ENCODE measurements at regions not wholly inside any gene's neighbourhood (a gene's known extent, or its start where the extent isn't known, plus 50 kb on each side); places are given as distances from the start of the nearest gene placed in this dataset.
A peak's percentile ranks its signal among the peaks of the same experiment; 100 is the strongest.

- no peak overlapping the region for H3K4me3 ChIP-seq (ENCODE audit: low read depth, low read length)
- TF ChIP-seq, protein P1, sequence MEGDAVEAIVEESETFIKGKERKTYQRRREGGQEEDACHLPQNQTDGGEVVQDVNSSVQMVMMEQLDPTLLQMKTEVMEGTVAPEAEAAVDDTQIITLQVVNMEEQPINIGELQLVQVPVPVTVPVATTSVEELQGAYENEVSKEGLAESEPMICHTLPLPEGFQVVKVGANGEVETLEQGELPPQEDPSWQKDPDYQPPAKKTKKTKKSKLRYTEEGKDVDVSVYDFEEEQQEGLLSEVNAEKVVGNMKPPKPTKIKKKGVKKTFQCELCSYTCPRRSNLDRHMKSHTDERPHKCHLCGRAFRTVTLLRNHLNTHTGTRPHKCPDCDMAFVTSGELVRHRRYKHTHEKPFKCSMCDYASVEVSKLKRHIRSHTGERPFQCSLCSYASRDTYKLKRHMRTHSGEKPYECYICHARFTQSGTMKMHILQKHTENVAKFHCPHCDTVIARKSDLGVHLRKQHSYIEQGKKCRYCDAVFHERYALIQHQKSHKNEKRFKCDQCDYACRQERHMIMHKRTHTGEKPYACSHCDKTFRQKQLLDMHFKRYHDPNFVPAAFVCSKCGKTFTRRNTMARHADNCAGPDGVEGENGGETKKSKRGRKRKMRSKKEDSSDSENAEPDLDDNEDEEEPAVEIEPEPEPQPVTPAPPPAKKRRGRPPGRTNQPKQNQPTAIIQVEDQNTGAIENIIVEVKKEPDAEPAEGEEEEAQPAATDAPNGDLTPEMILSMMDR (conservative IDR thresholded peaks at IDR 0.05; ENCODE audit: low read depth, low read length), result no peak
- DNase-seq (ENCODE audit: low read depth), result no peak
These were observed 127.2 kb upstream of the FER start for GRCh38 chr5:108620516-108620915.

DNA sequence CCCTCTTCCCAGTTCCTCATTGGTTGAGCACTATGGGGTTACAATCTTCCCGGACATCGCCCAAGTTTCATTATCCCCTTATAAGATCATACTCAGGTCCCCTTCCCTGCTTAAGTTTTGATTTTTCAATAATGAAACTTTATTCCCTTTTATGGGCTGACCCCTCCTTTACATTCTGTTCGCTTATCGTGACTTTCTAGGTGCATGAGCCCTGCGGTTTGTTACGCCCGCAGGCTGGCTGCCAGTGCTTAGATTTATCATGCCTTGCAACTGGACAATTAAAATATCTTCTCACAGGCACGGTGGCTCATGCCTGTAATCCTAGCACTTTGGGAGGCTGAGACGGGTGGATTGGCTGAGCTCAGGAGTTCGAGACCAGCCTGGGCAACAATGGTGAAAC, 127.9 kb upstream of the FER start:
- H3K4me3 ChIP-seq (ENCODE audit: low read depth, low read length), result no peak overlapping the region
- no peak for DNase-seq (ENCODE audit: low read depth)
- TF ChIP-seq, protein P1 (conservative IDR thresholded peaks at IDR 0.05; ENCODE audit: low read depth, low read length), result no peak

- H3K4me3 ChIP-seq (ENCODE audit: low read depth, low read length), result no peak overlapping the region
- DNase-seq (ENCODE audit: low read depth), result no peak
- TF ChIP-seq, protein P1 (conservative IDR thresholded peaks at IDR 0.05; ENCODE audit: low read depth, low read length), result no peak
These were observed 129.9 kb upstream of the FER start for GRCh38 chr5:108617467-108618435.

DNA sequence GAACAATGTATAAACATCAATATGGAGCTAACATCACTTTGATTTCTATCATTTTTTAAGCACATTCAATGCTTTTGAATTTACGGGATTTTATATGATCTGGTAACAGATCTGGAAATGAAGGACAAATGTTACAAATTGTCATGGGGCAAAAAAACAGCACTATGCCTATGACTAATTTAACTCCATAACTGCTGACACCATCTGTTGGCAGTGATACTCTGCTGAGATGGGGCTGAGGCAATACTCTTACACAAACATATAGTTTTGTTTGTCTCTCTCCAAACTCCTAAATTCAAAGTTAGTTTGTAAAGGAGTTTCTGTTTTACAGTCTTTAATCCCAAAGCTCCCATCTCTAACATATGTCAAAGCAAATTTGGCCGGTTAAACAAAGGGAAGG, 132.5 kb upstream of the FER start:
- TF ChIP-seq, protein P1 (conservative IDR thresholded peaks at IDR 0.05; ENCODE audit: low read depth, low read length), result no peak
- no peak overlapping the region for H3K4me3 ChIP-seq (ENCODE audit: low read depth, low read length)
- DNase-seq (ENCODE audit: low read depth), result peak; percentile 30

- TF ChIP-seq, protein P1 (conservative IDR thresholded peaks at IDR 0.05; ENCODE audit: low read depth, low read length), result no peak
- no peak for DNase-seq (ENCODE audit: low read depth)
- no peak overlapping the region for H3K4me3 ChIP-seq (ENCODE audit: low read depth, low read length)
These were observed 140.3 kb upstream of the FER start for GRCh38 chr5:108607421-108607820.

DNA sequence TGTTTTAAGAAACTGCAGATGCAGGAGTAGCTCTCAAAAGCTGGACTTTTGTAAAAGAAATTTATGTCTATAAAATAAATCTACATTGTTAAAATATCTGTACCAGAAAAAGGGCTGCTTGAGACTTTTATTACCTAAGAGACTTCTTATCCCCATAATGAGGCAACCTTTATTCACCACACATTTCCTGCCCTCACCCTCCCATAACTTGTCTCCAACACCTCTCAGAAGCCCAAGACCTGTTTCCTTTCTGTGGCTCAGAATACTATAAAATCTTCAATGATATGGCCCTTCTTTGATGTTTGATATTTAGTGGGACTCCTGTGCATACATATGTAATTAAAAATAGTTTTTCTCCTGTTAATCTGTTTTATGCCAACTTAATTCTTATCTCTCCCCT, 141.5 kb upstream of the FER start:
- TF ChIP-seq, protein P1 (conservative IDR thresholded peaks at IDR 0.05; ENCODE audit: low read depth, low read length), result no peak
- no peak for DNase-seq (ENCODE audit: low read depth)

GRCh38 chr5:108602830-108603229, 144.9 kb upstream of the FER start:
- no peak for DNase-seq (ENCODE audit: low read depth)
- TF ChIP-seq, protein P1 (conservative IDR thresholded peaks at IDR 0.05; ENCODE audit: low read depth, low read length), result no peak
- H3K4me3 ChIP-seq (ENCODE audit: low read depth, low read length), result no peak overlapping the region

More for the DNA sequence above, 141.5 kb upstream of the FER start:
- no peak overlapping the region for H3K4me3 ChIP-seq (ENCODE audit: low read depth, low read length)

All from choroid plexus epithelial cell (primary cell).